ENCODE measurements at regions not wholly inside any gene's neighbourhood (a gene's known extent, or its start where the extent isn't known, plus 50 kb on each side); places are given as distances from the start of the nearest gene placed in this dataset.
"Not testable (repeated sequence)": the region's sequence is repeated elsewhere in the genome, so short reads cannot be mapped to it uniquely, and the experiment has no call there.

DNA sequence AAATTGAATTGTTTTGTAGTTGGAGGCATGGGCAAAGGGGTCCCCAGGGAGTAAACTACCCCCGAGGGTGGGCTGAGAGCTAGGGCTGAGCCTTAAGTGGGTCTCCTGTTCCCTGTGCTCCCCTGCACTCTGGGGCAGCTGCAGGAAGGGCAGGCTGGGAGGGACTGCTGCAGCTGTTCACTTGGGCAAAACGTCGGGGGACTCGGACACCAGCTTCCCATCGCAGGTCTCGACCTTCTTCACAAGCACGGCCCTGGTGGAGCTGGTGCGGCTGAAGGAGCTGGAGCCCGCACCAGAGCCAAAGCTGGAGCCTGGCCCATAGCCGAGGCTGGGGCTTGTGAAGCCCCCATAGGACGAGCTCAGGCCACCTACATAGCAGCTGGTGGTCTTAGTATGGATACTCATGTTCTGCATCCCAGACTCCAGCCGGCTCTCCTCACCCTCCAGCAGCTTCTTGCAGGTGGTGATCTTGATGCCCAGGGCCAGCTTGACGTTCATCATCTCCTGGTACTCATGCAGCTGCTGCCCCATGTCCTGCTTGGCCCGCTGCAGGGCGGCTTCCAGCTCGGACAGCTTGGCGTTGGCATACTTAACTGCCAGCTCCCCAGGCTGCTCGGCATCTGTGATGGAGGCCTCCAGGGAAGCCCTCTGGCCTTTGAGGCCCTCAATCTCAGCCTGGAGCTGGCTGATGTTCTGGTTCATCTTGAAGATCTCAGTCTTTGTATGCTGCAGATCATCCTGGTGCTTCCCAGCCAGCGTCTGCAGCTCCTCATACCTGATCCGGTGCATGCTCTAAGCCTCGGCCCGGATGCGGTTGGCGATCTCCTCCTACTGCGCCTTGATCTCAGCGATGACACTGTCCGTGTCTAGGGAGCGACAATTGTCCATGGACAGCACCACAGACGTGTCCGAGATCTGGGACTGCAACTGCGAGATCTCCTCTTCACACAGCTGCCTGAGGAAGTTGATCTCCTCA, 423.5 kb upstream of the ARPP21 start:
- no peak for DNase-seq (ENCODE audit: low read depth in 4 of 4, low spot score in 1 of 4)

DNA sequence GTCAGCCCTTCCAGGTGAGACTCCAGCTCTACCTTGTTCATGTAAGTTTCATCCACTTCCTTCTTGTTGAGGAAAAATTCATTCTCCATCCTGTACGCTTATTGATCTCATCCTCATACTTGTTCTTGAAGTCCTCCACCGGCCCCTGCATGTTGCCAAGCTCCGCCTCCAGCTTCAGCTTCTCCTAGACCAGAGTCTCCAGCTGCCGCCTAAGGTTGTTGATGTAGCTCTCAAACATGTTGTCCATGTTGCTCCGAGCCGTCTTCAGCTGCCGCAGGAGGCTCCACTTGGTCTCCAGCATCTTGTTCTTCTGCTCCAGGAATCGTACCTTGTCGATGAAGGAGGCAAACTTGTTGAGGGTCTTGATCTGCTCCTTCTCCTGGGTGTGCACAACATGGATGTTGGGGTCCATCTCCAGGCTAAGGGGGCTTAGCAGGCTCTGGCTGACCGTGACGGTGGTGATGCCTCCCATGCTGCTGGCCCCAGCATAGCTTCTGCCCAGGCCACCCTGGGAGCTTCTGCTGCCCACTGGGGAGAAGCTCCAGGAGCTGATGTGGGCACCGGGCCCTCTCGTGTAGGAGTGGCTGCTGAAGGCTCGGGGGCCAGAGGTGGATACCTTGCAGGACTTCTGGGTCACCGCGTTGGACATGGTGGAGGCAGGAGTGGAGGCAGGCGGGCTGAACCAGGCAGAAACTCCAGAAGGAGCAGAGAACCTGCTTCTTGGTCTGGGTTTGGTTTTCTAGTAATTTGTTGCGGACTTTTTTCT, 422.6 kb upstream of the ARPP21 start:
- no peak for DNase-seq (ENCODE audit: low read depth in 4 of 4, low spot score in 1 of 4)

DNA sequence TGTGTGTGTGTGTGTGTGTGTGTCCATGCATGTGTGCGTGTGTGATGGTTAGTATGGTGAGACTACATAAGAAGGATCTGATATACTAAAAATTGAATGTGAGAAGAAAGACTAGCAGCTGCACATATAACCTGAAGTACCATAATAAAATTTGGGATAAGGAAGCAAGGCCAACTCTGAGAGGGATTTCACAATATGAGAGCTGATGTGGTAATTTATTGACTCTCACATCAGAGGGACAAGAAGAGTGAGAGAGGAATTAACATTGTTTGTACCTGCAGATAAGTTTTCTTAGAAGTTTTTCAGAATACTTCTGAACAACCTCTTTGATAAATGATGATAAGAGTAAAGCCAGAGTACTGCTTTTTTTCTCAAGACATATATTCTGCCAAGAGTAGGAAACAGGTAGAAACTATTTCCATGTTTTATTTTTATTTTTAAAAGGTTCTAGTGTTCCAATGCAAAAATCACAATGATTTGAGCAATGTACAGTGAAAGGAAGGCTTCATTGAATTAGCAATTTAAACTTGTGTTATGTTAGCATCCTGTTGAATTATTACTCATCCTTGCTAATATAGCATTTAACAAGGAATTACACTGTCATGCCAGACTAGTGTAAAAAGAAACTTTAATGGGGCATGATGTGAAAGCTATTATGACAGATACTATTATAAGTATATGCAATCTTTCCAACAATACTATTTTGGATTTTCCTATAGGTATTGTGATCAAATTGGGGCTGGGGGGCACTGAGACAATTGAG, 415.5 kb upstream of the ARPP21 start:
- DNase-seq (ENCODE audit: low read depth in 4 of 4, low spot score in 1 of 4) = no peak

DNA sequence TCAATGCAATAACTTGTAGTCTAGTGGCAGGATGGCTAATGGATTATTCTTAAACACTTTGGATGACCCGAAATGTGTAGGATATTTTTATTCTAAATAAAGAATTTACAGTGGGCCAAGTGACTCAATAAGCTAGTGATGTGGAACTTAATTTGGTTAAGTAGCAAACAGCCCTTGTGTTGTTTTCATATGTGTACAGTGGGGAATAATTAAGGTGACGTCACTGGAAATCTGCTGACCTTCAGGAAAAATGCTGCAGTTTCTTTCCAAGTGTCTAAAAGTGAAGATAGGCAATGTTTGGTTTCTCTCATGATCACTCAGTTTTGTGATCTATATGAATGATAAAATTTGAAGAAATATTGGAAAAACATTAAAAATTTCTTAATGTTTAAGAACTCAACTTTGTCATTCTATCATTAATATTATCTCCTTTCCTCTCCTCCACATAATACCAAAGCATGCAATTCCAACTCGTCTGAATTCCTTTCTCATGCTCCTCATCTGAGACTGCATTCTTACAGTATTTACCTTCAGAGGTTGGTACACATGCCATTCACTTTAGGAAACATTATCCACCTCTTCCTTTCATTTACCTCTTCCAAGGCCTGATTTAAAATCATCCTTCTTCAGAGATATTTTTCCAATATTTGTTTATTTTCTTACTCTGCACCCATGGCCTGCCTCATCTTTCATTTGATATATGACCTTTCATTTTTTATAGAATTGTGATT, 414.6 kb upstream of the ARPP21 start:
- no peak for DNase-seq (ENCODE audit: low read depth in 4 of 4, low spot score in 1 of 4)

DNA sequence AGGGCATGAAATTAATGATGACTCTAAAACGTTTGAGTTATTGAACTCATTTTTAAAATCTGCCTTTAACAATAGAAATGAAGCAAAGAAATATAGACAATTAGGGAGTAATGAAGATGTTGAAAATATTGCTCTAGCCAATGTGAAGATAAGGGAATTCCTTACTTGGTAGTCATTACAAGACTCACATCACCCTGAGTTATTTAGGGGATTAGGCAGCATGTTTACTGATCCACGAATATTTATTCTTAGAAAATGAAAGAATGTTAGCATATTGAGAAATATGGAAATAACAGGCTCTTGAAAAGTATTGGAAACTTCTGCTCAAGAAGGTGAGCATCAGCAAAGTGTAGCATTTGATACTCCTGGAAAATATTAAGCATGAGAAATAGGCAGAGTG, 398.1 kb upstream of the ARPP21 start:
- DNase-seq (ENCODE audit: low read depth in 4 of 4, low spot score in 1 of 4) = no peak

DNA sequence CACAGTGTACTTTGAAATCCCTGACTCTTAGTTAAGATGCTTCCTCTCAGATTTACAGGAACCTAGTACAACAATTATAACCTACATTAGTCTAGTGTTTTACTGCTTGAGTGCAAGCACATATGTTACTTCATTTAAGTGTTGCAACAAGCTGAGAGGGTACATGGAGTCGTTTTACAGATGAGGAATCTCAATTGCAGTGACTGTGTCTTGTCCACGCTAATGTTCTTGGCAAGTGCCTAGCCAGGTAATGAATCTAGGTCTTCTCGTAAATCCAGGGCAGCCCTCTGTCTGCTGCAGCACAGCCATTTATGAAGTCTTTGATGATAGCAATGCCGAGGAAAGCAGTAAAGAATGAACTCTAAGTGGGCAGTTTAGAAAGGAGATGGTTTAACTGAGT, 384.4 kb upstream of the ARPP21 start:
- no peak for DNase-seq (ENCODE audit: low read depth in 4 of 4, low spot score in 1 of 4)

DNA sequence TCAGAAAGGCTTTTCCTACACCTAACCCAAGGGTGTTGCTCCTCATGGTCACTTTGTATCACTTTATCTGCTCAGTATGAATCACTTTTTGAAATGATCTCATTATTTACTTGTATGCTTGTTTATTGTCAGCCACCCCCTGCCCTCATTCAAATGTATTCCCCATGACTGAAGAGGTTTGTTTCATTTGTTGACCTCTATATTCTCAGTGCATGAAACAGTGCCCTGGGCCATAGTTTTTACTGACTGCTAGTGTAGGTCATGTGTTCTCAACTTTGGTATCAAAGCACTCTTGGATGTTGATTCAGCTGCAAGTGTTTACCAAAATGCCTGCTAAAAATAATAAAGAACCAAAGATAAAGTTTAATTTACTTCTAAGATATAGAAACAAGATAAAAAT, 381.7 kb upstream of the ARPP21 start:
- DNase-seq (ENCODE audit: low read depth in 4 of 4, low spot score in 1 of 4) = no peak

DNA sequence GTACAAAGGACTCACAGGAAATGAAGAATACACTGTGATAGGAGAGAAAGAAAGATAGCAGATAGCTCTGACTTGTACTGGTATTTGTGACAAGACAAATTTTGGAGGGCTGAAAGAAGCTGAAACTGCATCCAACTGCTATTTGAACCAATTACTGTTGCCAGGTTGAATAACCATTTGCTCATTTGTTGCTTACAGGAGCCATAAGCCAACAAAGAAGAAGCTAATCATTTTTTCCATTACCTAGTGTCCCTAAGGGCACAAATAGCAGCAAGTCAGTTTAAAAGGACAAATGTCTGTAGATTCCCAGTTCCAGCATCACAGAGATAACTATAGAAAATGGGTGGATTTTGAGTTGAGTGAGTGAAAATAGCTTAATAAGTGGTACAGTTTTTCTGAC, 376.9 kb upstream of the ARPP21 start:
- no peak for DNase-seq (ENCODE audit: low read depth in 4 of 4, low spot score in 1 of 4)

DNA sequence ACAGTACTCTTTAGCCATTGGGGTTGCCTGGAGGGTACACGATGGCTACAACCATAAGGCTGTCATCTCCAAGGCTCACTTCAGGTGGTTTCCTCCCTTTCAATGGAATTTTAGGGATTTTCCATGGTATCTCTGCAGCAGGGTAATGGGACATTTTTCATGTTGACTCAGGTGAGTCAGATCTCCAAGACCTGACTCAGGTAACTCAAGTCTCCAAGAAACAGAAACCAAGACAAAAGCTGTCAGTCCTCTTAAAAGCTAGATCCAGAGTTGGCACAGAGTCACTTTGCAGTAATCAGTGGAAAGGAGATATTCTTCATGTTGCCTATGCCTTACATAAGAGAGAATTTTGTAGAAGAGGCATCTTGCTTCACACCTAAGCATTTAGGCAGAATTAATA, 375.8 kb upstream of the ARPP21 start:
- DNase-seq (ENCODE audit: low read depth in 4 of 4, low spot score in 1 of 4) = no peak

DNA sequence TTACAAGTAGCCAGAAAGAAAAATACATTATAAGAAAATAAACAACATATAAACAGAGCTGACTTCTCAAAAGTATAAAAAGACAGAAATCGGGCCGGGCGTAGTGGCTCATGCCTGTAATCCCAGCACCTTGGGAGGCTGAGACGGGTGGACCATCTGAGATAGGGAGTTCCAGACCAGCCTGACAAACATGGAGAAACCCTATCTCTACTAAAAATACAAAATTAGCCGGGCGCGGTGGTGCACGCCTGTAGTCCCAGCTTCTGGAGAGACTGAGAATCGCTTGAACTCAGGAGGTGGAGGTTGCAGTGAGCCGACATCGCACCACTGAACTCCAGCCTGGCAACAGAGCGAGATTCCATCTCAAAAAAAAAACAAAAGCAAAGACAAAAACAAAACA, 373.3 kb upstream of the ARPP21 start:
- DNase-seq (ENCODE audit: low read depth in 4 of 4, low spot score in 1 of 4) = not testable (repeated sequence)

DNA sequence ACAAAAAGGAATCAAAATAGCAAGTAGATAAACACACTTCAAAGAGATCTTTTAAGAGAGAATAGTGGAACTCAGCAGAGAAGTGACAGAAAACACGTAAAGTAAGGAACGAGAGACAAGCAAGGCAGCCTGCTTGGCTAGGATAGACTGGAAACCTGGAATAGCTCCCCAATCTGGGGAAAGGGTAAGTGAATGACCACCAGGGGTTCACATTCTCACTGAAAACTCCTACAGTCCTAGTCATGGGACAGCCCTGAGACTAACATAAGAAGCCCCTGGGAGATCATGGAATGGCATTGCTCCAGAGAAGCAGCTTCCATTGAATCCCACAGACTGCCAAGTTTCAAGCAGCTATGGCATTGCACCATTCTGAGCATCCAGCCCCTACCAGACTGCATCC, 363.6 kb upstream of the ARPP21 start:
- no peak for DNase-seq (ENCODE audit: low read depth in 4 of 4, low spot score in 1 of 4)

DNA sequence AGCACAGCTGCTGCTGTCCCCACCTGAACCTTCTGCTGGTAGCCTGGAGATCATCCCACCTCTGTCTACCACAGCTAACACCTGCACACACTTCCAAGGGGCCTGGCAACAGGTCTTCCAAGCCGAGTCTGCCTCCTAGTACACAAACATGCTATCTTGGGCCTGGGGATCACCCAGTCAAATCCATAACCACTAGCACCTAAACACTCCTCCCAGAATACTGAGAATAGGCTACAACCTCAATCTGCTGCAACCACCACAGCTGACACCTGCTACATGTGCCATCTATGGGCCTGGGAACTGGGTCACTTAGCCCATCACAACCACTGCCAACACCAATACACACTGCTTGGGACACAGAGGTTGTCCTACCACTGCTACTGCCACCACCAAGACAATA, 362.8 kb upstream of the ARPP21 start:
- no peak for DNase-seq (ENCODE audit: low read depth in 4 of 4, low spot score in 1 of 4)

DNA sequence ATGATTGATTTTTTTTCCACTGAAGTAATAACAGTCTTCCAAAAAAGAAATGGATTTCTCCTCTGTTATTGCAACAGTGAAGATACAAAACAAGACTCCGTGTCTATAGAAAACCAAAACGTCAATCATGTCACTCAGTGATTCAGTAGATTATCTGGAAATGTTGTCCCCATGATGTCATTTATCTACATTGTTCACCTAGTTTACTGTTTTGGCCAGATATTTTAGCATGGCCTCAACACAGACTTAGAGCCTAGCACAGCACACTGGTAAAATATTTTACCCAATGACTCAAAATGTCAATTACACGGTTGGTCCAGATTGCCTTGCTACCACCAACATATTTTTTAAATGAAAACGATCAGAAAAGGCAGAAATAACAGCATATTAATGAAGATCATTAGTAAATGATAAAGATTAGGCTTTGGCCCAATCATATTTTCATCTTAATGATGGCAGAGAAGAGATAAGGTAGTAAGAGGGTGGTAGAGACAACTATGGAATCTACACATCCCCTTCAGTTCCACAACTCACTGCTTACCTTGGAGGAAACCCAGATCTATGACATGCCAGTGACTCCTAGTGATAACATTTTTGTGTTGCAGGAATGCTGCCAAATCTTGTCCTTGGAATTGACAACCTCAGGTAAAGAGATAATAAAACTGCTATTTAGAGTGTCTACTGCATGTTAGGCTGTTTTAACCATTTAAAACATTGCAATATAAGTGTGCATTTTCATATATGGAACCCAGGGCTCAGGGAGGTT, 347.7 kb upstream of the ARPP21 start:
- no peak for DNase-seq (ENCODE audit: low read depth in 4 of 4, low spot score in 1 of 4)

DNA sequence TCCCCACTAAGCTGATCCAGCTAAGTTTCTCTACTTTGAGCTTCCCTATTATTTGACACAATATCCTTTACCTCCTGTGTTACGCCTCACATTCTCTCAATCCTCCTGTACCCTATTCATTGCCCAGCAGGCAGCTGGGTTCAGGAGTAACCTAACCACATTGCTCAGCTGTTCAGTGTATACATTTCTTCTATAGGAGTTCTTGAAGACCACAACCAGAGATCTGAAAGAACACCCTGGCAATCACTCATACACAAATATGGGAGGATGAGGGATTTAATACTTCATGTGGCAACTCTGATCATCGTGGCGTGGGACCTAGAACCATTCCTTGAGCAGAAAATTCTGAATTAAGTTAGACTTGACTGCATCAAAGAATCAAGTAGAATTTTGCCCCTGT, 346.8 kb upstream of the ARPP21 start:
- no peak for DNase-seq (ENCODE audit: low read depth in 4 of 4, low spot score in 1 of 4)

DNA sequence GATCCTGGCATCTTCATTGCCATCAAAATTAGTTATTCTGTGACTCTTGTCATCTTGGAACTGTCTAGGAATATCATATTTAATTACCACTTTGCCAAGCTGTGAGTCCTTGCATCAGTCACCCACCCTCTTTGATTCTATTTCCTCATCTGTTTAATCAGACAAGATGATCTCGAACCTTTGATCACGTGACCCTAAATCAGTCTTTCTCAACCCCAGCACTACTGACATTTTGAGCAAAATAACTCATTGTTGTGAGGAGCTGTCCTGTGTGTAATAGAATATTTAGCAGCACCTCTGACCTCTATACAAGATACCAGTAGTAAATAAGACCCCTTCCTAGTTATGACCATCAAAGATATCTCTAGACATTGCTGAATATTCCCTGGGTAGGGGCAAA, 343.4 kb upstream of the ARPP21 start:
- DNase-seq (ENCODE audit: low read depth in 4 of 4, low spot score in 1 of 4) = no peak

DNA sequence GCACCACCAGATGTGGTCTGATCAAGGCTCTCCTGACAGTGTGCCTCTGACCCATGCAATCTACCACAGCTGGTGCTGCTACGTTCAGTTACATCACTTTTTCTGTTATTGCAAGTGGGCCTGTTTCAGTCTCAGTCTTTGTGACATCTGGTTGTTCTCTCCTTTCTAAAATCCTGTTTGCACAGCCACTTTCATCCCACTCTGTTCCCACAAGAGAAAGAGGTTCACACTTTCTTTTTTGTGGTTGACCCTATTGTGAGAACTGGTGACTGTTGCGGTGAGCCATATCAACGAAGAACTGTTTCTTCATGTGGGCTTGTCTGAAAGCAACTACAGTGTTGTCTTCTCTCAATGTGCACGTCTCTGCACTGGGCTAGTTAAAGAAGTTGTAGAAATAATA, 342.8 kb upstream of the ARPP21 start:
- DNase-seq (ENCODE audit: low read depth in 4 of 4, low spot score in 1 of 4) = no peak

DNA sequence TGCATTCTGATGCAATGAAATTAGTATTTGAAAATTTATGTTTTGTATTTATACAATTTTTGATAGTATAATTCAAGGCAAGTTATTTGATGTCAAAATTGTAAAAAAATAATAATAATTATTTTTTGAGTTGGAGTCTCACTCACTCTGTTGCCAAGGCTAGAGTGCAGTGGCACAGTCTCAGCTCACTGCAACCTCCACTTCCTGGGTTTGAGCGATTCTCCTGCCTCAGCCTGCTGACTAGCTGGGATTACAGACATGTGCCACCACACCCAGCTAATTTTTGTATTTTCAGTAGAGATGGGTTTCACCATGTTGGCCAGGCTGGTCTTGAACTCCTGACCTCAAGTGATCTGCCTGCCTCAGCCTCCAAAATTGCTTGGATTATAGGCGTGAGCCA, 342.4 kb upstream of the ARPP21 start:
- DNase-seq (ENCODE audit: low read depth in 4 of 4, low spot score in 1 of 4) = not testable (repeated sequence)

DNA sequence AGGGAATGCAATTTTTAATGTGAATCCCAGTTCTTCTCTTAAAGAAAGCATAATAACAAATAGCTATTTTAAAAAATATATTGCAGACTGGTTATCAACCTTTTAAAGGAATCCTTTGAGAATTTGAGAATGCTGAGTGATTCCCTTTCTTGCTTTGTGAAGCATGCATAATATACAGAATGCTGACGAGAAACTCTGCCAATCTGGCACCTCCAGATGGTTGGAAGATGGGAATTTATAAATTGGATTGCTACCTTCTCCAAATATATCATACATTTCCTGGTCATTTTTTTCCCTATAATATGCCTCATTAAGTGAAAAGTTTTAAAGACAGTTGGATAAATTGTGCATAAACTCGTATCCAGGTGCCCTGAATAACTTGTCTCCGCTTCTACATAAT, 333.9 kb upstream of the ARPP21 start:
- DNase-seq (ENCODE audit: low read depth in 4 of 4, low spot score in 1 of 4) = no peak

DNA sequence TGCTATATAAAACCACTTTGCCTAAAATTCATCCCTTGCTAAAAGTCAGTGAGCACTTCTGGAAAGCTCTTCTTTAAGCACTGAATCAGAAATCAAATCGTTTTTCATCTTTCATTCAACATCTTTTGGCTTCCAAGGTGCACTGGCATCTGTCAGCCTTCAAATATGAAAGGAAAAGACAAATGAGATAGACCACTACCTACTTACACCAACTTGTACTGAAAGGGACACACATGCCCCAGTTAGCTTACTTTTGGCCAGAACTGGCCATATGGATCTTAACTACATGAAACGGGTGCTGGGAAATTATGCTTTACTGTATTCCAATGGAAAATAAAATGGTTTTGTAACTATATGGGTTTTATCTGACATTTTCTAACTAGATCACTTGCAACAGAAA, 332.0 kb upstream of the ARPP21 start:
- no peak for DNase-seq (ENCODE audit: low read depth in 4 of 4, low spot score in 1 of 4)

DNA sequence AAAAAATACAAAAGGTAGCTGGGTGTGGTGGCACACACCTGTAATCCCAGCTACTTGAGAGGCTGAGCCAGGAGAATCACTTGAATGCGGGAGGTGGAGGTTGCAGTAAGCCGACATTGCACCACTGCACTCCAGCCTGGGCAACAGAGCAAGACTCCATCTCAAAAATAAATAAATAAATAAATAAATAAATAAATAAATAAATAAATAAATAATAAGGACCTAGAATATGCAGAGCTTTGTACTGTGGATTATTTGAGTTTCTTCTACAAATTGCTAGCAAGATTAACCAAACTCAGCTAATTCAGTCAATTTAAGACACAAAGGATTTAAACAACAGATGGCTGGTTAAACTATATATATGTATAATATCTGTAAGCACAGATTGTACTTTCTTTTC, 322.5 kb upstream of the ARPP21 start:
- DNase-seq (ENCODE audit: low read depth in 4 of 4, low spot score in 1 of 4) = not testable (repeated sequence)
